GM23248 (cell line): ENCODE measurements at regions not wholly inside any gene's neighbourhood (a gene's known extent, or its start where the extent isn't known, plus 50 kb on each side); places are given as distances from the start of the nearest gene placed in this dataset.

Experiments
- DNase-seq: peaks from one replicate; pipeline ENCODE4 v3.0.0-alpha.2; 2015
- H2AFZ ChIP-seq: fragments of 200-600 bp; sonication (generic); 2 replicates; pipeline ENCODE4 v1.6.1; 2016; ENCODE audit warnings: antibody characterized with exemption
- H3F3A ChIP-seq: fragments of 200-600 bp; sonication (generic); 2 replicates; pipeline ENCODE4 v1.6.1; 2016; ENCODE audit warnings: mild to moderate bottlenecking, antibody characterized with exemption, mixed run types; ENCODE audit not compliant: insufficient read depth
- H3K27ac ChIP-seq: fragments of 200-600 bp; sonication (generic); 2 replicates; pipeline ENCODE4 v1.5.1; 2016; ENCODE audit warnings: mild to moderate bottlenecking
- H3K27me3 ChIP-seq: fragments of 200-600 bp; sonication (generic); replicated peaks from 2 replicates; pipeline ENCODE4 v1.6.1; 2016; ENCODE audit warnings: mild to moderate bottlenecking; ENCODE audit not compliant: insufficient read depth
- H3K36me3 ChIP-seq: fragments of 200-600 bp; sonication (generic); 2 replicates; pipeline ENCODE4 v1.6.1; 2016; ENCODE audit warnings: low read depth, mild to moderate bottlenecking
- H3K4me1 ChIP-seq: fragments of 200-600 bp; sonication (generic); 2 replicates; pipeline ENCODE4 v1.6.1; 2016; ENCODE audit warnings: mild to moderate bottlenecking; ENCODE audit not compliant: insufficient read depth
- H3K4me2 ChIP-seq: fragments of 200-600 bp; sonication (generic); one replicate; pipeline ENCODE4 v1.6.1; 2016; ENCODE audit warnings: mild to moderate bottlenecking; ENCODE audit not compliant: unreplicated experiment
- H3K4me3 ChIP-seq: fragments of 200-600 bp; sonication (generic); 2 replicates; pipeline ENCODE4 v1.5.1; 2016; ENCODE audit warnings: mild to moderate bottlenecking
- H3K79me2 ChIP-seq: fragments of 200-600 bp; sonication (generic); 2 replicates; pipeline ENCODE4 v1.6.1; 2016; ENCODE audit warnings: mild to moderate bottlenecking; ENCODE audit not compliant: insufficient read depth
- H3K9ac ChIP-seq: fragments of 200-600 bp; sonication (generic); 2 replicates; pipeline ENCODE4 v1.6.1; 2016; ENCODE audit warnings: mild to moderate bottlenecking
- H3K9me2 ChIP-seq: fragments of 200-600 bp; sonication (generic); 2 replicates; pipeline ENCODE4 v1.6.1; 2016; ENCODE audit warnings: mixed run types, mild to moderate bottlenecking, moderate library complexity; ENCODE audit not compliant: insufficient read depth
- H3K9me3 ChIP-seq: fragments of 200-600 bp; sonication (generic); one replicate; pipeline ENCODE4 v1.6.1; 2017; ENCODE audit warnings: low read depth
- H4K20me1 ChIP-seq: fragments of 200-600 bp; sonication (generic); 2 replicates; pipeline ENCODE4 v1.6.0; 2016; ENCODE audit not compliant: insufficient read depth
- EZH2 ChIP-seq: fragments of 200-600 bp; sonication (generic); IDR thresholded peaks from 2 replicates; pipeline ENCODE4 v1.6.1; 2018; ENCODE audit warnings: antibody characterized with exemption, mild to moderate bottlenecking; ENCODE audit not compliant: insufficient read depth, poor library complexity, severe bottlenecking
- EZH2phosphoT487 ChIP-seq: fragments of 200-600 bp; sonication (generic); IDR thresholded peaks from 2 replicates; pipeline ENCODE4 v1.6.1; 2018; ENCODE audit warnings: antibody characterized with exemption, moderate library complexity, mild to moderate bottlenecking, low read depth; ENCODE audit not compliant: insufficient read depth
- WGBS, 2 experiments: methylation state at CpG; one replicate each; pipeline ENCODE4 v1.1.6; 2015 to 2017; ENCODE audit warnings: low lambda C conversion rate in 2 of 2, low coverage in 1 of 2; ENCODE audit errors: missing lambda C conversion rate in 2 of 2; 5-methylcytosine and 5-hydroxymethylcytosine counted together
- in situ Hi-C: fragments of 300-500 bp; cut with MboI; formaldehyde crosslinking; loops from 2 replicates; pipeline ENCODE4 v1.15.0; 2020

- no peak for DNase-seq
- Histone ChIP-seq H3K9ac (no peak overlapping the region), H3F3A (no peaks in the 10 kb centered on the region), H3K4me2 (no peak overlapping the region), H3K36me3 (no peaks in the 10 kb centered on the region), H3K79me2 (no peaks in the 10 kb centered on the region), H3K9me3 (no peaks in the 10 kb centered on the region), H2AFZ (no peak overlapping the region), H3K4me3 (no peak overlapping the region), H3K27me3 (no peaks in the 10 kb centered on the region), H3K4me1 (no peaks in the 10 kb centered on the region), H3K27ac (no peak overlapping the region), H4K20me1 (no peaks in the 10 kb centered on the region), H3K9me2 (no peaks in the 10 kb centered on the region)
- no peak for TF ChIP-seq EZH2phosphoT487
- no peak for TF ChIP-seq EZH2
- WGBS, 2 experiments, result 0 to 5% methylated on average over 1 of the region's 1 CpG
- in situ Hi-C loops, result no loop called here
Observed at GRCh38 chr13:65999411-65999810, 1230.7 kb downstream of the PCDH9 start.

- H4K20me1 ChIP-seq, result no peaks in the 10 kb centered on the region
- H3K36me3 ChIP-seq, result no peaks in the 10 kb centered on the region
- in situ Hi-C loops, result no loop called here
- no peak overlapping the region for H3K27ac ChIP-seq
- no peak overlapping the region for H3K4me3 ChIP-seq
- H3K79me2 ChIP-seq, result no peaks in the 10 kb centered on the region
- no peak for DNase-seq
- no peak overlapping the region for H3K9ac ChIP-seq
- no peak overlapping the region for H3K4me2 ChIP-seq
- no peak overlapping the region for H2AFZ ChIP-seq
- peaks cover 3% of the 10 kb centered on the region for H3K9me3 ChIP-seq
- H3F3A ChIP-seq, result no peaks in the 10 kb centered on the region
- no peaks in the 10 kb centered on the region for H3K9me2 ChIP-seq
- no peaks in the 10 kb centered on the region for H3K27me3 ChIP-seq
- TF ChIP-seq EZH2 (no peak), EZH2phosphoT487 (no peak)
- no peaks in the 10 kb centered on the region for H3K4me1 ChIP-seq
Observed at GRCh38 chr13:65990684-65991083, 1239.5 kb downstream of the PCDH9 start.

GRCh38 chr13:65985612-65986011 is 1244.5 kb downstream of the PCDH9 start:
- WGBS, 2 experiments, result 57 to 59% methylated on average over 10 of the region's 10 CpGs
- no peak overlapping the region for H3K9ac ChIP-seq
- H3K4me1 ChIP-seq, result no peaks in the 10 kb centered on the region
- no peak overlapping the region for H3K4me3 ChIP-seq
- H3K36me3 ChIP-seq, result no peaks in the 10 kb centered on the region
- H3K27me3 ChIP-seq, result no peaks in the 10 kb centered on the region
- no peak overlapping the region for H3K27ac ChIP-seq
- no peaks in the 10 kb centered on the region for H3K9me2 ChIP-seq
- no peaks in the 10 kb centered on the region for H3K79me2 ChIP-seq
- no peak overlapping the region for H3K4me2 ChIP-seq
- no peaks in the 10 kb centered on the region for H3F3A ChIP-seq
- TF ChIP-seq EZH2phosphoT487 (no peak), EZH2 (no peak)
- no peak for DNase-seq
- no peaks in the 10 kb centered on the region for H4K20me1 ChIP-seq
- in situ Hi-C loops, result no loop called here
- peaks cover 3% of the 10 kb centered on the region for H3K9me3 ChIP-seq
- H2AFZ ChIP-seq, result no peak overlapping the region

GRCh38 chr13:65977525-65977924 is 1252.6 kb downstream of the PCDH9 start:
- no peaks in the 10 kb centered on the region for H3K79me2 ChIP-seq
- H3F3A ChIP-seq, result no peaks in the 10 kb centered on the region
- TF ChIP-seq EZH2 (no peak), EZH2phosphoT487 (no peak)
- no peaks in the 10 kb centered on the region for H3K4me1 ChIP-seq
- no peaks in the 10 kb centered on the region for H3K36me3 ChIP-seq
- H3K4me3 ChIP-seq, result no peak overlapping the region
- 0% methylated on average over 1 of the region's 1 CpG for WGBS, 2 experiments
- DNase-seq, result no peak
- in situ Hi-C loops, result no loop called here
- H2AFZ ChIP-seq, result no peak overlapping the region
- H3K9me3 ChIP-seq, result no peaks in the 10 kb centered on the region
- no peak overlapping the region for H3K9ac ChIP-seq
- H4K20me1 ChIP-seq, result no peaks in the 10 kb centered on the region
- no peaks in the 10 kb centered on the region for H3K27me3 ChIP-seq
- H3K27ac ChIP-seq, result no peak overlapping the region
- no peaks in the 10 kb centered on the region for H3K9me2 ChIP-seq
- H3K4me2 ChIP-seq, result no peak overlapping the region

- 18 to 32% methylated on average over 3 of the region's 3 CpGs for WGBS, 2 experiments
- in situ Hi-C loops, result no loop called here
Observed at GRCh38 chr13:65971541-65971940, 1258.6 kb downstream of the PCDH9 start.

More at GRCh38 chr13:65971541-65971940, 1258.6 kb downstream of the PCDH9 start:
- H4K20me1 ChIP-seq, result no peaks in the 10 kb centered on the region
- no peak overlapping the region for H3K9ac ChIP-seq
- H3K36me3 ChIP-seq, result no peaks in the 10 kb centered on the region
- DNase-seq, result no peak
- H3K27ac ChIP-seq, result no peak overlapping the region
- no peak overlapping the region for H3K4me2 ChIP-seq
- H3K4me1 ChIP-seq, result no peaks in the 10 kb centered on the region
- H3K79me2 ChIP-seq, result no peaks in the 10 kb centered on the region
- H3K9me2 ChIP-seq, result no peaks in the 10 kb centered on the region
- peaks cover 3% of the 10 kb centered on the region for H3K9me3 ChIP-seq
- H3K4me3 ChIP-seq, result no peak overlapping the region
- no peak overlapping the region for H2AFZ ChIP-seq
- no peaks in the 10 kb centered on the region for H3F3A ChIP-seq
- no peaks in the 10 kb centered on the region for H3K27me3 ChIP-seq
- TF ChIP-seq EZH2phosphoT487, result no peak
- TF ChIP-seq EZH2, result no peak
